Sigmoid colon (tissue), 4 donors: ENCODE measurements at regions not wholly inside any gene's neighbourhood (a gene's known extent, or its start where the extent isn't known, plus 50 kb on each side); places are given as distances from the start of the nearest gene placed in this dataset.

Experiments used
- POLR2A ChIP-seq, 2 donors: fragments of 450-650 bp; IDR thresholded peaks; one replicate each; pipeline ENCODE4 v1.6.1; 2016; ENCODE audit warnings: antibody characterized with exemption in 2 of 2, mild to moderate bottlenecking in 2 of 2, moderate library complexity in 2 of 2
- POLR2AphosphoS5 ChIP-seq, 4 donors: sonication (generic); formaldehyde crosslinking; IDR thresholded peaks; one replicate each; pipeline ENCODE4 v1.6.1; 2017; ENCODE audit warnings: antibody characterized with exemption in 4 of 4

- TF ChIP-seq POLR2AphosphoS5 (IDR thresholded peaks at IDR 0.05) (no peak), POLR2A (IDR thresholded peaks at IDR 0.05) (no peak)
These were observed 59.9 kb upstream of the PROX1 start for GRCh38 chr1:213927846-213928245.
